Peyer's patch (tissue), 4 donors: ENCODE measurements at regions not wholly inside any gene's neighbourhood (a gene's known extent, or its start where the extent isn't known, plus 50 kb on each side); places are given as distances from the start of the nearest gene placed in this dataset.

Source experiments
- DNase-seq, 3 donors: peaks; one replicate each; pipeline ENCODE4 v3.0.0-alpha.2; 2017 to 2019
- H3K27ac ChIP-seq, 4 donors: fragments of 200-600 bp; sonication (generic); one replicate each; pipeline ENCODE4 v1.5.1; 2016 to 2019
- H3K27me3 ChIP-seq, 2 donors: fragments of 200-600 bp; sonication (generic); one replicate each; pipeline ENCODE4 v1.5.1; 2019
- H3K36me3 ChIP-seq, 3 donors: fragments of 200-600 bp; sonication (generic); one replicate each; pipeline ENCODE4 v1.5.1; 2016 to 2019
- H3K4me1 ChIP-seq, 4 donors: fragments of 200-600 bp; sonication (generic); one replicate each; pipeline ENCODE4 v1.5.1; 2016 to 2019
- H3K4me3 ChIP-seq, 4 donors: fragments of 200-600 bp; sonication (generic); 1 replicate in 3 of 4; 2 replicates in 1 of 4; pipeline ENCODE4 v1.5.1; 2016 to 2019; ENCODE audit warnings: mild to moderate bottlenecking in 1 of 4
- H3K9me3 ChIP-seq, 4 donors: fragments of 200-600 bp; sonication (generic); one replicate each; pipeline ENCODE4 v1.5.1; 2016 to 2019; ENCODE audit warnings: mild to moderate bottlenecking in 1 of 4
- CTCF ChIP-seq, 6 experiments: fragments of 450-650 bp in 4 of 6; fragments of 200-600 bp in 2 of 6; sonication (generic) in 1 of 6; IDR thresholded peaks; one replicate each; pipeline ENCODE4 v1.5.1; 2017 to 2019; ENCODE audit warnings: antibody characterized with exemption in 6 of 6, mild to moderate bottlenecking in 3 of 6, moderate library complexity in 1 of 6
- POLR2A ChIP-seq, 2 donors: fragments of 450-650 bp; IDR thresholded peaks; one replicate each; pipeline ENCODE4 v1.5.1; 2017; ENCODE audit warnings: antibody characterized with exemption in 2 of 2, mild to moderate bottlenecking in 2 of 2, moderate library complexity in 2 of 2

GRCh38 chr11:30153008-30153407, 77.8 kb upstream of the FSHB start:
- Histone ChIP-seq H3K4me3 (no peak overlapping the region), H3K27ac (no peak overlapping the region), H3K27me3 (no peaks in the 10 kb centered on the region), H3K36me3 (no peaks in the 10 kb centered on the region), H3K9me3 (no peaks in the 10 kb centered on the region), H3K4me1 (no peaks in the 10 kb centered on the region)
- DNase-seq: no peak
- TF ChIP-seq CTCF (IDR thresholded peaks at IDR 0.05): no peak
- TF ChIP-seq POLR2A (IDR thresholded peaks at IDR 0.05): no peak

GRCh38 chr11:30155428-30155827, 75.4 kb upstream of the FSHB start:
- Histone ChIP-seq H3K27ac (no peak overlapping the region), H3K4me1 (no peaks in the 10 kb centered on the region), H3K4me3 (no peak overlapping the region), H3K36me3 (no peaks in the 10 kb centered on the region), H3K27me3 (no peaks in the 10 kb centered on the region), H3K9me3 (no peaks in the 10 kb centered on the region)
- DNase-seq: no peak
- TF ChIP-seq CTCF (IDR thresholded peaks at IDR 0.05): no peak
- no peak for TF ChIP-seq POLR2A (IDR thresholded peaks at IDR 0.05)

GRCh38 chr11:30159546-30159945, 71.3 kb upstream of the FSHB start:
- DNase-seq: no peak

GRCh38 chr11:30165652-30166051, 65.2 kb upstream of the FSHB start:
- TF ChIP-seq POLR2A (IDR thresholded peaks at IDR 0.05): no peak
- TF ChIP-seq CTCF (IDR thresholded peaks at IDR 0.05): no peak
- H3K9me3 ChIP-seq: no peaks in the 10 kb centered on the region
- no peak overlapping the region for H3K27ac ChIP-seq
- no peaks in the 10 kb centered on the region for H3K36me3 ChIP-seq
- H3K4me1 ChIP-seq: no peaks in the 10 kb centered on the region
- no peak for DNase-seq
- H3K27me3 ChIP-seq: no peaks in the 10 kb centered on the region
- H3K4me3 ChIP-seq: no peak overlapping the region

More at GRCh38 chr11:30159546-30159945, 71.3 kb upstream of the FSHB start:
- Histone ChIP-seq H3K9me3 (no peaks in the 10 kb centered on the region), H3K36me3 (no peaks in the 10 kb centered on the region), H3K4me3 (no peak overlapping the region), H3K27me3 (no peaks in the 10 kb centered on the region), H3K27ac (no peak overlapping the region), H3K4me1 (no peaks in the 10 kb centered on the region)
- no peak for TF ChIP-seq CTCF (IDR thresholded peaks at IDR 0.05)
- no peak for TF ChIP-seq POLR2A (IDR thresholded peaks at IDR 0.05)

GRCh38 chr11:30171661-30172060, 59.2 kb upstream of the FSHB start:
- H3K27ac ChIP-seq: no peak overlapping the region
- H3K27me3 ChIP-seq: no peaks in the 10 kb centered on the region
- no peaks in the 10 kb centered on the region for H3K36me3 ChIP-seq
- no peaks in the 10 kb centered on the region for H3K9me3 ChIP-seq
- no peak for DNase-seq
- no peaks in the 10 kb centered on the region for H3K4me1 ChIP-seq
- TF ChIP-seq POLR2A (IDR thresholded peaks at IDR 0.05) (no peak), CTCF (IDR thresholded peaks at IDR 0.05) (no peak)
- no peak overlapping the region for H3K4me3 ChIP-seq

- H3K36me3 ChIP-seq: no peaks in the 10 kb centered on the region
- TF ChIP-seq CTCF (IDR thresholded peaks at IDR 0.05) (no peak), POLR2A (IDR thresholded peaks at IDR 0.05) (no peak)
- peaks cover 0 to 1% (median 0%) of the 10 kb centered on the region in 4 donors for H3K9me3 ChIP-seq
- H3K27me3 ChIP-seq: no peaks in the 10 kb centered on the region
- H3K4me1 ChIP-seq: no peaks in the 10 kb centered on the region
- no peak overlapping the region for H3K4me3 ChIP-seq
- DNase-seq: no peak
- H3K27ac ChIP-seq: no peak overlapping the region
These were observed 58.7 kb upstream of the FSHB start for GRCh38 chr11:30172158-30172557.
